ENCODE measurements at regions not wholly inside any gene's neighbourhood (a gene's known extent, or its start where the extent isn't known, plus 50 kb on each side); places are given as distances from the start of the nearest gene placed in this dataset.

DNA sequence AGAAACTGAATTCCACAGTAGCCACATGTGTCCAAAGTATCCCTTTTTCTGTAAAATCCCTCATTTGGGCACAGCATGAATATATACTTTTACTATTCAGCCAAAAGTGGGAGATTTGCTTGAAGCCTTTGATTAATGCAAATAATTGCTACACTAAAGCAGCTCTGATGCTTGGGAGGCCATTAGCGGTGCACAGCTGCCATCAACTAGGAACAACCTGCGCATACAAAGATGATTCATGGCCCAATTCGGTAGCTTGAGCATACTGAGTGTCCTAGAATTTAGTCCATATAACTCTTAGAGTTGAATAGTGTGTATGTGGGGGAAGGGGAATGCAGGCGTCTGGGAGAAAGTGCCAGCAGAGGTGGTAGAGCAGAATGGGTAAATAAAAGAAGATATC lies 277.0 kb upstream of the RMST start:
- Histone ChIP-seq H3K27ac (no peak overlapping the region), H3K4me3 (no peak overlapping the region), H3K4me1 (ENCODE audit: insufficient read depth) (no peaks in the 10 kb centered on the region), H3K9me3 (no peaks in the 10 kb centered on the region), H3K36me3 (no peaks in the 10 kb centered on the region), H3K27me3 (no peaks in the 10 kb centered on the region)
- TF ChIP-seq POLR2A (IDR thresholded peaks at IDR 0.05): no peak
- TF ChIP-seq, protein P1, sequence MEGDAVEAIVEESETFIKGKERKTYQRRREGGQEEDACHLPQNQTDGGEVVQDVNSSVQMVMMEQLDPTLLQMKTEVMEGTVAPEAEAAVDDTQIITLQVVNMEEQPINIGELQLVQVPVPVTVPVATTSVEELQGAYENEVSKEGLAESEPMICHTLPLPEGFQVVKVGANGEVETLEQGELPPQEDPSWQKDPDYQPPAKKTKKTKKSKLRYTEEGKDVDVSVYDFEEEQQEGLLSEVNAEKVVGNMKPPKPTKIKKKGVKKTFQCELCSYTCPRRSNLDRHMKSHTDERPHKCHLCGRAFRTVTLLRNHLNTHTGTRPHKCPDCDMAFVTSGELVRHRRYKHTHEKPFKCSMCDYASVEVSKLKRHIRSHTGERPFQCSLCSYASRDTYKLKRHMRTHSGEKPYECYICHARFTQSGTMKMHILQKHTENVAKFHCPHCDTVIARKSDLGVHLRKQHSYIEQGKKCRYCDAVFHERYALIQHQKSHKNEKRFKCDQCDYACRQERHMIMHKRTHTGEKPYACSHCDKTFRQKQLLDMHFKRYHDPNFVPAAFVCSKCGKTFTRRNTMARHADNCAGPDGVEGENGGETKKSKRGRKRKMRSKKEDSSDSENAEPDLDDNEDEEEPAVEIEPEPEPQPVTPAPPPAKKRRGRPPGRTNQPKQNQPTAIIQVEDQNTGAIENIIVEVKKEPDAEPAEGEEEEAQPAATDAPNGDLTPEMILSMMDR (IDR thresholded peaks at IDR 0.05): no peak
- TF ChIP-seq EP300 (IDR thresholded peaks at IDR 0.05): no peak
- intact Hi-C loops (cut with DNase I): no loop called here
- 69 to 81% (median 76%) methylated on average over 4 of the region's 4 CpGs for WGBS, 3 donors
- DNase-seq: no peak

- no peak for TF ChIP-seq EP300 (IDR thresholded peaks at IDR 0.05)
- TF ChIP-seq, protein P1 (IDR thresholded peaks at IDR 0.05): no peak
- DNase-seq: no peak
- H3K27me3 ChIP-seq: no peaks in the 10 kb centered on the region
- H3K4me3 ChIP-seq: no peak overlapping the region
- intact Hi-C loops (cut with DNase I): no loop called here
- no peak overlapping the region for H3K27ac ChIP-seq
- H3K9me3 ChIP-seq: no peaks in the 10 kb centered on the region
- no peaks in the 10 kb centered on the region for H3K4me1 ChIP-seq (ENCODE audit: insufficient read depth)
- 52 to 60% (median 53%) methylated on average over 4 of the region's 4 CpGs for WGBS, 3 donors
- no peaks in the 10 kb centered on the region for H3K36me3 ChIP-seq
Measured at GRCh38 chr12:97194546-97194945, 268.1 kb upstream of the RMST start.

GRCh38 chr12:97200181-97200580 lies 262.4 kb upstream of the RMST start:
- no peaks in the 10 kb centered on the region for H3K4me1 ChIP-seq (ENCODE audit: insufficient read depth)
- H3K4me3 ChIP-seq: no peak overlapping the region
- H3K36me3 ChIP-seq: no peaks in the 10 kb centered on the region
- intact Hi-C loops (cut with DNase I): no loop called here
- WGBS, 3 donors: 47 to 56% (median 50%) methylated on average over 5 of the region's 5 CpGs
- TF ChIP-seq EP300 (IDR thresholded peaks at IDR 0.05) (no peak), POLR2A (IDR thresholded peaks at IDR 0.05) (no peak)
- TF ChIP-seq, protein P1 (IDR thresholded peaks at IDR 0.05): no peak
- H3K9me3 ChIP-seq: no peaks in the 10 kb centered on the region
- DNase-seq: no peak
- H3K27ac ChIP-seq: no peak overlapping the region
- H3K27me3 ChIP-seq: no peaks in the 10 kb centered on the region

- Histone ChIP-seq H3K4me1 (ENCODE audit: insufficient read depth) (no peaks in the 10 kb centered on the region), H3K4me3 (no peak overlapping the region), H3K36me3 (no peaks in the 10 kb centered on the region), H3K27me3 (no peaks in the 10 kb centered on the region), H3K27ac (no peak overlapping the region), H3K9me3 (no peaks in the 10 kb centered on the region)
- 76 to 82% (median 80%) methylated on average over 3 of the region's 3 CpGs for WGBS, 3 donors
- intact Hi-C loops (cut with DNase I): no loop called here
- TF ChIP-seq EP300 (IDR thresholded peaks at IDR 0.05) (no peak), POLR2A (IDR thresholded peaks at IDR 0.05) (no peak)
- TF ChIP-seq, protein P1 (IDR thresholded peaks at IDR 0.05): no peak
- no peak for DNase-seq
Measured at GRCh38 chr12:97203408-97203807, 259.2 kb upstream of the RMST start.

GRCh38 chr12:97209997-97210396 lies 252.6 kb upstream of the RMST start:
- H3K27ac ChIP-seq: no peak overlapping the region
- 29 to 47% (median 31%) methylated on average over 1 of the region's 1 CpG for WGBS, 3 donors
- intact Hi-C loops (cut with DNase I): no loop called here
- no peaks in the 10 kb centered on the region for H3K36me3 ChIP-seq
- no peaks in the 10 kb centered on the region for H3K27me3 ChIP-seq
- no peak overlapping the region for H3K4me3 ChIP-seq
- H3K9me3 ChIP-seq: no peaks in the 10 kb centered on the region
- no peaks in the 10 kb centered on the region for H3K4me1 ChIP-seq (ENCODE audit: insufficient read depth)
- DNase-seq: no peak
- TF ChIP-seq EP300 (IDR thresholded peaks at IDR 0.05): no peak
- TF ChIP-seq, protein P1 (IDR thresholded peaks at IDR 0.05): no peak
- no peak for TF ChIP-seq POLR2A (IDR thresholded peaks at IDR 0.05)
